Lung (tissue), 11 donors: ENCODE measurements at regions not wholly inside any gene's neighbourhood (a gene's known extent, or its start where the extent isn't known, plus 50 kb on each side); places are given as distances from the start of the nearest gene placed in this dataset.

ENCODE experiments used
- ATAC-seq: fragments of 200-7000 bp; cut with Tn5 transposase; one replicate; pipeline ENCODE4 v1.9.1; 2020; ENCODE audit warnings: moderate number of reproducible peaks; ENCODE audit not compliant: insufficient read depth, low FRiP score
- DNase-seq, 3 donors: peaks; one replicate each; pipeline ENCODE4 v3.0.0-alpha.2; 2013 to 2017
- H3K27ac ChIP-seq, 2 donors: one replicate each; pipeline ENCODE4 v1.5.1; 2013; ENCODE audit warnings: mild to moderate bottlenecking in 2 of 2, moderate library complexity in 2 of 2, control low read depth in 1 of 2, inconsistent platforms in 1 of 2, low read depth in 1 of 2, low read length in 1 of 2
- H3K27me3 ChIP-seq, 3 donors: one replicate each; pipeline ENCODE4 v1.5.1; 2013; ENCODE audit warnings: low read length in 2 of 3; ENCODE audit not compliant: control insufficient read depth in 3 of 3, insufficient read depth in 3 of 3
- H3K36me3 ChIP-seq, 4 donors: one replicate each; pipeline ENCODE4 v1.5.1; 2013; ENCODE audit warnings: low read length in 4 of 4, mild to moderate bottlenecking in 1 of 4, moderate library complexity in 1 of 4; ENCODE audit not compliant: control insufficient read depth in 4 of 4, insufficient read depth in 4 of 4
- H3K4me1 ChIP-seq, 5 donors: one replicate each; pipeline ENCODE4 v1.5.1; 2013; ENCODE audit warnings: low read length in 5 of 5, mild to moderate bottlenecking in 2 of 5, moderate library complexity in 1 of 5; ENCODE audit not compliant: control insufficient read depth in 5 of 5, insufficient read depth in 5 of 5
- H3K4me3 ChIP-seq: one replicate; pipeline ENCODE4 v1.5.1; 2013; ENCODE audit warnings: mild to moderate bottlenecking, control low read depth, moderate library complexity
- H3K9ac ChIP-seq, 2 donors: one replicate each; pipeline ENCODE4 v1.5.1; 2013; ENCODE audit warnings: low read length in 2 of 2, control low read depth in 1 of 2; ENCODE audit not compliant: insufficient read depth in 1 of 2
- H3K9me3 ChIP-seq, 4 donors: one replicate each; pipeline ENCODE4 v1.5.1; 2013; ENCODE audit warnings: low read length in 3 of 4, mild to moderate bottlenecking in 1 of 4, moderate library complexity in 1 of 4; ENCODE audit not compliant: control insufficient read depth in 4 of 4, insufficient read depth in 3 of 4
- WGBS, 2 donors: extraction: QIAGEN DNeasy Blood & Tissue Kit; methylation state at CpG; one replicate each; pipeline ENCODE4 v1.1.7; 2013; 5-methylcytosine and 5-hydroxymethylcytosine counted together
- TF ChIP-seq, protein P1 (sequence below): IDR thresholded peaks from 2 replicates; pipeline ENCODE4 v1.5.1; 2012; ENCODE audit warnings: mild to moderate bottlenecking; ENCODE audit errors: control extremely low read depth, extremely low read depth
- donor health status: control.
- donor health status: control.
- donor health status: Bipolar disorder and iron deficiency.
- donor health status: healthy.
- donor health status: DM: yes; HTN: yes; CAD: no.

DNA sequence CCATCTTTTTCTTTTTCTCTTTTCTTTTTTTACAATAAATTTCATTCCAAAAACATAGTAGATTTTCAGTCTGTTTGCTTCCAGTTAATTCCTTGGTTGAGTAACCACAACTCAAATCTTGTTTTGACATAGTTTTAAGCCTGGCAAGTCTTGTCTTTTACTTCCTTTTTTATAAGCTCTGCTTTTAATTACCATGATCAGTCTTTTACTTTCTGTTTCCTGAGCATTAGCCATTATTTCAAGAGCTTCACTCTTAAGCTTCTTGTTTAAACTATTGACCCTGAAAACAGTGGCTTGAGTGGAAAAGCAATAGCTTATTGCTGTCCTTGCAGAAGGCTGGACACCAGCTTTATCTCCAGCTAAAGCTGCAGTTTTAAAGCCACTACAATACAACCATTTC, 1363.3 kb downstream of the MAT2B start:
- Histone ChIP-seq H3K27ac (no peak overlapping the region), H3K4me1 (no peaks in the 10 kb centered on the region), H3K27me3 (no peaks in the 10 kb centered on the region), H3K9me3 (no peaks in the 10 kb centered on the region), H3K4me3 (no peak overlapping the region), H3K9ac (no peak overlapping the region), H3K36me3 (no peaks in the 10 kb centered on the region)
- ATAC-seq: no peak
- peak in 1 of 3 donors; percentile 15 for DNase-seq
- TF ChIP-seq, protein P1, sequence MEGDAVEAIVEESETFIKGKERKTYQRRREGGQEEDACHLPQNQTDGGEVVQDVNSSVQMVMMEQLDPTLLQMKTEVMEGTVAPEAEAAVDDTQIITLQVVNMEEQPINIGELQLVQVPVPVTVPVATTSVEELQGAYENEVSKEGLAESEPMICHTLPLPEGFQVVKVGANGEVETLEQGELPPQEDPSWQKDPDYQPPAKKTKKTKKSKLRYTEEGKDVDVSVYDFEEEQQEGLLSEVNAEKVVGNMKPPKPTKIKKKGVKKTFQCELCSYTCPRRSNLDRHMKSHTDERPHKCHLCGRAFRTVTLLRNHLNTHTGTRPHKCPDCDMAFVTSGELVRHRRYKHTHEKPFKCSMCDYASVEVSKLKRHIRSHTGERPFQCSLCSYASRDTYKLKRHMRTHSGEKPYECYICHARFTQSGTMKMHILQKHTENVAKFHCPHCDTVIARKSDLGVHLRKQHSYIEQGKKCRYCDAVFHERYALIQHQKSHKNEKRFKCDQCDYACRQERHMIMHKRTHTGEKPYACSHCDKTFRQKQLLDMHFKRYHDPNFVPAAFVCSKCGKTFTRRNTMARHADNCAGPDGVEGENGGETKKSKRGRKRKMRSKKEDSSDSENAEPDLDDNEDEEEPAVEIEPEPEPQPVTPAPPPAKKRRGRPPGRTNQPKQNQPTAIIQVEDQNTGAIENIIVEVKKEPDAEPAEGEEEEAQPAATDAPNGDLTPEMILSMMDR: no peak

DNA sequence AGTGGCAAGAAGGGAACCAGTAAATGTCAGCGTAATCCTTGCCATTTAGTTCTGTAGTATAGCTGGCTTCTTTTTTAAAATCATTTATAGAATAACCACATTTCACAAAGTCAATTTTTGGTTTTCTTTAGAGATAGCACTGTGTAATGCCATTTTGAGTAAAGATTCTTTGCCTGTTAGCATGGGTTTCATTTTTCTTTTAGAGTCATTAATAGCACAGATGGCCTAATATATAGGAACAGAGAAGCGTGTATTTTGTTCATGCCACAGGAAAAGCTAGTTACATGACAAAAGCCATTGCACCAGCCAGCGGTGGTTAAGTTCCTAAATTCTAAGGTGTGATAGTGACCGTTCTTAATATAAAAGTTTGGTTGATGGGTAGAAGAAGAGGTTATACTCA, 1363.9 kb downstream of the MAT2B start:
- no peaks in the 10 kb centered on the region for H3K9me3 ChIP-seq
- WGBS, 2 donors: 70 to 86% methylated on average over 4 of the region's 4 CpGs
- H3K36me3 ChIP-seq: no peaks in the 10 kb centered on the region
- TF ChIP-seq, protein P1: no peak
- no peak for DNase-seq
- H3K27ac ChIP-seq: no peak overlapping the region
- ATAC-seq: no peak
- H3K9ac ChIP-seq: no peak overlapping the region
- no peaks in the 10 kb centered on the region for H3K4me1 ChIP-seq
- no peaks in the 10 kb centered on the region for H3K27me3 ChIP-seq
- no peak overlapping the region for H3K4me3 ChIP-seq

DNA sequence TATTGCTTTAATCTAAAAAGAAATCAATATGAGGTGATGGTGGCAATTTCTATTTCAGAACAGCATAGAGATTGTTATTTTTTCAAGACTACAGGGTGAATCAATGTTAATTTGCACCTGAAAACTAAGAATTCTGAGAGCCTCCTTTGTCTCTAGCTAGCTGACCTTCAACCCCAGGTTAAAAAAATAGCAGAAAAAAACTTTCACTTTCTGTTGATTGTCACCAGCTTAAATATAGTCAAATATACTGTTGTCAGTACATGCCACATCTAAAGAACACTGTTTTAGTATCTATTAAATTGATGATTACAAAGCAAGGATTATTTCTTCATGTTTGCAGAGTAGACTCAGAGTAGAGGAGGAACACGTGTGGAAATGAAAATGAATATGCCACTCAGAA, 1371.4 kb downstream of the MAT2B start:
- Histone ChIP-seq H3K27me3 (no peaks in the 10 kb centered on the region), H3K4me3 (no peak overlapping the region), H3K27ac (no peak overlapping the region), H3K9me3 (peaks cover 0 to 3% (median 0%) of the 10 kb centered on the region in 4 donors), H3K9ac (no peak overlapping the region), H3K4me1 (no peaks in the 10 kb centered on the region), H3K36me3 (no peaks in the 10 kb centered on the region)
- DNase-seq: no peak
- ATAC-seq: no peak
- WGBS, 2 donors: 69 to 85% methylated on average over 1 of the region's 1 CpG
- TF ChIP-seq, protein P1: no peak

DNA sequence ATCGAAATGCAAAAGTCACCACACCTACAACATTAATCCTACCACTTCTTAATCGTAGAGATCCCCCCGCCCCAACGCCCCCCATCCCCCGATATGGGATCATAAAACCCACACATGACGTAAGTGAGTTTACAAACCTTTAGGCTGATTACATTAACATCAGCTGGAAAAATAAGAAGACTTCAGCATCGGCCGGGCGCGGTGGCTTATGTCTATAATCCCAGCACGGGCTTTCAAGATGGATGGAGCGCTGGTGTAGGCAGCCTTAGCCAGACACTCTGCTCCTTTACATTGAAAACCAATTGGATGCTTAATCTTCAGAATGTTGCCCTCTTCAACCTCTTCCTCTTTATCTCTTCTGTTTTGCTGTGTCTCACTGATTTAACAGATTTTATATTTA, 1376.0 kb downstream of the MAT2B start:
- H3K4me3 ChIP-seq: no peak overlapping the region
- H3K4me1 ChIP-seq: no peaks in the 10 kb centered on the region
- no peak overlapping the region for H3K27ac ChIP-seq
- TF ChIP-seq, protein P1: no peak
- no peaks in the 10 kb centered on the region for H3K27me3 ChIP-seq
- H3K9ac ChIP-seq: no peak overlapping the region
- H3K9me3 ChIP-seq: no peaks in the 10 kb centered on the region
- no peak for DNase-seq
- WGBS, 2 donors: 85 to 95% methylated on average over 12 of the region's 12 CpGs
- no peaks in the 10 kb centered on the region for H3K36me3 ChIP-seq
- no peak for ATAC-seq
